GM10248 (cell line): ENCODE measurements at regions not wholly inside any gene's neighbourhood (a gene's known extent, or its start where the extent isn't known, plus 50 kb on each side); places are given as distances from the start of the nearest gene placed in this dataset.

Source experiments
- CTCF ChIA-PET: fragments of 300-600 bp; sonication (Branson Sonifier 250); formaldehyde crosslinking; extraction: SDS; loops from one replicate; lab custom pipeline; 2021; ENCODE audit warnings: antibody characterized with exemption; lab: Yijun Ruan, JAX
- POLR2A ChIA-PET: fragments of 350-650 bp; sonication (Branson Sonifier 250); formaldehyde crosslinking; extraction: SDS; loops from one replicate; lab custom pipeline; 2020; ENCODE audit warnings: antibody characterized with exemption; lab: Yijun Ruan, JAX
- DNase-seq: peaks from one replicate; pipeline ENCODE4 v3.0.0; 2012; ENCODE audit errors: extremely low spot score
- TF ChIP-seq, protein P1 (sequence below): IDR thresholded peaks from 2 replicates; pipeline ENCODE4 v1.5.1; 2012; ENCODE audit warnings: mild to moderate bottlenecking, low read depth; ENCODE audit errors: extremely low read depth, missing control alignments, control extremely low read depth

DNA sequence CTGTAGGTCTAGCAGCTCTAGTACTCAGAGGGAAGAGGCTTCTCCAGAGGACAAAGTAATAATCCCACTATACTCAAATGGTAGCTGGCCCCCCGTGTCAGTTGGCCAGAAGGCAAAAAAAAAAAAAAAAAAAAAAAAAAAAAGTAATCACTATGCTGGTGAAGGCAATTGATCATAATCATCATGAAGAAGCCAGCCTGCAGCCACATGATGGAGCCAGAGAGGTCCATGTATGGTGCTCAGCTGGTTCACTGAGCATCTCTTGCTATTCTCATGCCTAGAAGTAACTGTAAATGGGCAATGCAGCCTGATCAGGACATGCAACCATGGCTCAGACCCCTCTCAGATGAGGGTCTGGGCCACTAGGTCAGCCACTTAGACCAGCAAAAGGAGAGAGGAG is 378.8 kb downstream of the MED13L start:
- ChIA-PET POLR2A (interaction anchor here (0.7 kb wide), 1 partner anchor 519 kb away, joined by 11 read pairs; no protein-coding TSS in a partner anchor), CTCF (interaction anchor here (1.5 kb wide), 1 partner anchor 12 kb away, joined by 4 read pairs; no protein-coding TSS in a partner anchor)
- DNase-seq: no peak
- TF ChIP-seq, protein P1, sequence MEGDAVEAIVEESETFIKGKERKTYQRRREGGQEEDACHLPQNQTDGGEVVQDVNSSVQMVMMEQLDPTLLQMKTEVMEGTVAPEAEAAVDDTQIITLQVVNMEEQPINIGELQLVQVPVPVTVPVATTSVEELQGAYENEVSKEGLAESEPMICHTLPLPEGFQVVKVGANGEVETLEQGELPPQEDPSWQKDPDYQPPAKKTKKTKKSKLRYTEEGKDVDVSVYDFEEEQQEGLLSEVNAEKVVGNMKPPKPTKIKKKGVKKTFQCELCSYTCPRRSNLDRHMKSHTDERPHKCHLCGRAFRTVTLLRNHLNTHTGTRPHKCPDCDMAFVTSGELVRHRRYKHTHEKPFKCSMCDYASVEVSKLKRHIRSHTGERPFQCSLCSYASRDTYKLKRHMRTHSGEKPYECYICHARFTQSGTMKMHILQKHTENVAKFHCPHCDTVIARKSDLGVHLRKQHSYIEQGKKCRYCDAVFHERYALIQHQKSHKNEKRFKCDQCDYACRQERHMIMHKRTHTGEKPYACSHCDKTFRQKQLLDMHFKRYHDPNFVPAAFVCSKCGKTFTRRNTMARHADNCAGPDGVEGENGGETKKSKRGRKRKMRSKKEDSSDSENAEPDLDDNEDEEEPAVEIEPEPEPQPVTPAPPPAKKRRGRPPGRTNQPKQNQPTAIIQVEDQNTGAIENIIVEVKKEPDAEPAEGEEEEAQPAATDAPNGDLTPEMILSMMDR: peak; percentile 18

DNA sequence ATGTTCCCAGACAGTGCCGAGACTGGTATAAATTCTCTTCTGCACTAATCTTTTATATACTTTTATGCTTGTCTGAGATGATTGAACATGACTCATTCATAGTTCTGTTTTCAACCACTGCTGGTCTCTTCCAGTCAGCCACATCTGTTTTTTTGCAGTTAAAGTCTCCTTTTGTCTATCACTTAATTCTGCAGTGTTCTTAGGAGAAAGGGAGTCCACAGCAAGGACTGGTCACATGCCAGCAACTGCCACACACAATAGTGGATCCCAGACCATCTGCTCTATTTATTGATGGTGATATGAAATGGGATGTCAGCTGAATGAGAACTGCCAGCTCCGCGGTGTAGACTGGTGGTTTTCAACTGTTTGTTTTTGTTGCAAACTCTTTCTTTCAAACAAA is 379.8 kb downstream of the MED13L start:
- DNase-seq: no peak
- CTCF ChIA-PET: interaction anchor here (1.5 kb wide), 1 partner anchor 13 kb away, joined by 4 read pairs; no protein-coding TSS in a partner anchor
- TF ChIP-seq, protein P1: no peak
- POLR2A ChIA-PET: no interaction called here

DNA sequence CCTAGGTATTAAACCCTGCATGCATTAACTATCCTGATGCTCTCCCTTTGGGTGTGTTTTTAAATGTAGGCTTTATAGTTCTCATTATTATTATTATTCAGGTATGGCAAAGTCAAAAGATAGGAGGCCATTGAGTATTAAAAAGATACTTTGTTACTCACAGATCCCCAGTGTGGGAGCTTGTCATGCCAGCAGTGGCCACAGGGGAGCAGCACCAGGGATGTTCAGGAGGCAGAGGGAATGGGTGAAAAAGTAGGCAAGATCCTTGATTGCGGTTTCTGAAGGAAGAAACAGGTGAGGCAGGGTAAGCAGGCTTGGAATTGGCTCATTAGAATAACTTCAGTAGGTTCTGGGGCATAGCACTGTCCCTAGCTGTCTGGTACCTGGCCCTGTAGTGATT is 382.2 kb downstream of the MED13L start:
- TF ChIP-seq, protein P1: no peak
- POLR2A ChIA-PET: no interaction called here
- CTCF ChIA-PET: interaction anchor here (1.0 to 2.5 kb wide), 4 partner anchors 10 to 34 kb away, joined by 3 to 6 read pairs (median 4); no protein-coding TSS in a partner anchor
- DNase-seq: no peak

DNA sequence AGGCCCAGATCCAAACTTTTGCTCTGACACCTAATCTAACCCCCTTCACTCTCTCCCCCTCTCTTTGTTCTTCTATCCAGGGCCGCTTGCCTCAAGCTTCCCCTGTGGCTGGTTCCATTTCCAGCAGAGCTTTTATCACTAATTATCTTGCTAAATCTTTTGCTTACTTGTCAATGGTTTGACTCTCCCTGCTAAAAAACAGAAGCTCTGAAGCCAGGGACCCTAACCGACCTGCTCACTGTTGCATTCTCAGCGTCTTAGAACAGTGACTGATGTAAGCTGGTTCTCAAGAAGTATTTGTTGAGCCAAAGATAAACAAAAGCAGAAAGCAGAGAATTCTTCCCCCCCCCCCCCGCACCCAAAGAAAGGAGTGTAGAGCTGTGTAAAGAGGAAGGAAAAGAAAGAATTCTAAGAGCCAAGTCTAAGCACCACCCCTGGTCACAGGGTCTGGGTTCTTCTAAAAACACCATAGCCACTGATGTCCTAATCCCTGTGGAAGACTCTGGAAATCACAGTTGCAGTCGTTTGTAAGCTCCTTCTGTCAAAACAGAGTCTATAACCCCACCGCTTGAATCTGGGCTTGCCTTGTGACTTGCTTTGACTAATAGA is 385.8 kb downstream of the MED13L start:
- ChIA-PET CTCF (interaction anchor here (1.2 kb wide), 1 partner anchor 10 kb away, joined by 3 read pairs; no protein-coding TSS in a partner anchor), POLR2A (no interaction called here)
- no peak for DNase-seq
- TF ChIP-seq, protein P1: no peak

DNA sequence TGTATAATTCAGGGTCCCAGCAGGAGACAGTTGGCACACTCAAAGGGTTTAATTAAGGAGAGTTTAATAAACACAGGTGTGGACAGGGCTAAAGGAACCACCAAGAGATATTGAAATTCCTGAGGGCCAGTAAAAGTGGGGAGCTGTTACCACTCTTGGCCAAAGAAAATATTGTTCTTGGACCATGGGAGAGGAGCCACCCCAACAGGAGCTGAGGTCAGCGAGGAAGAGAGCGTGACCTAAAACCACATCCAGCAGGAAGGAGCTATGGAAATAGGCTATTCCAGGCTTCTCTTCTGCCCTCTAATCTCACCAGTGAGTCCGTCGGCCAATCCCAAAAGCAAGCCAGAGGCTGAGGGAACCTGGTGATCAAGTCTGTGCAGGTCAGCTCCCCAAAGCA is 390.8 kb downstream of the MED13L start:
- TF ChIP-seq, protein P1: no peak
- POLR2A ChIA-PET: no interaction called here
- no peak for DNase-seq
- CTCF ChIA-PET: interaction anchor here (0.9 to 1.1 kb wide), 3 partner anchors 12 to 1906 kb away, joined by 3 to 4 read pairs (median 3); no protein-coding TSS in a partner anchor

DNA sequence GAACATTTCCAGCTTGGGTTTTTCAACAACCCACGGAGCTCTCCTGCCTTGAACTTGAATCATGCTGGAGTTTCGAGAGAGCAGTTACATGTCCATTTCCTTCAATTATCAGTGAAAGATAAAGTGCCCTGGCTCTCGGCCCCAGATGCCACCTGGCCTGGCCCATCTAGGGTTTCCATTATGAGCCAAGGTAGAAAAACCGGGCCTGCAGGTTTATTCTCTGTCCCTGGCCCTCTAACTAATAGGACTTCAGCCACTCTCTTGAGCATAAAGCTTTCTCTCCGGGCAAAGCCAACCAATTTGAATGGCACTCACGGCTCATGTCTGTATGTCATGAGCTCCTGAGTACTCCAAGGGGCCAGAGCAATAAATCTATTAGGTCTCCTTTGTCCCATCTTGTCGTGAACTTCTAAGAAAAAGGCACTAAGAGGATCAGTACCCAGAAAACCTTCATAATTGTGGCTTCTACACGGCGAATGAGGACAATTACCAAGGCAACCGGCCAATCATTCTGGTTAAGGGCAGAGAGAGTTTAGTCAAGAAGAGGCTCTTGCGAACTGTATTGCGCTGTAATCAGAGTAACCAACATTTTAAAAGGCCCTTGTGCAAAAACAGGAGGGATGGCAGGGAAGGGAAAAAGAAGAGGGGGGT is 392.3 kb downstream of the MED13L start:
- TF ChIP-seq, protein P1: no peak
- ChIA-PET POLR2A (no interaction called here), CTCF (no interaction called here)
- no peak for DNase-seq
